Lower lobe of right lung (tissue), 2 donors: ENCODE measurements at regions not wholly inside any gene's neighbourhood (a gene's known extent, or its start where the extent isn't known, plus 50 kb on each side); places are given as distances from the start of the nearest gene placed in this dataset.

Experiments used
- ATAC-seq, 2 donors: fragments of 200-7000 bp; cut with Tn5 transposase; one replicate each; pipeline ENCODE4 v1.9.1; 2020 to 2022; ENCODE audit warnings: mild to moderate bottlenecking in 2 of 2, moderate library complexity in 2 of 2
- DNase-seq: peaks from one replicate; pipeline ENCODE4 v3.0.0-alpha.2; 2020
- H3K27ac ChIP-seq: fragments of 200-600 bp; one replicate; pipeline ENCODE4 v1.8.0; 2022
- H3K27me3 ChIP-seq: fragments of 200-600 bp; one replicate; pipeline ENCODE4 v1.8.0; 2022; ENCODE audit warnings: low read depth
- H3K36me3 ChIP-seq: fragments of 200-600 bp; one replicate; pipeline ENCODE4 v1.8.0; 2022; ENCODE audit warnings: mild to moderate bottlenecking
- H3K4me1 ChIP-seq: fragments of 200-600 bp; one replicate; pipeline ENCODE4 v1.8.0; 2022
- H3K4me3 ChIP-seq: fragments of 200-600 bp; one replicate; pipeline ENCODE4 v1.8.0; 2022; ENCODE audit warnings: mild to moderate bottlenecking
- H3K9me3 ChIP-seq: fragments of 200-600 bp; one replicate; pipeline ENCODE4 v1.8.0; 2022
- intact Hi-C: fragments of 100-400 bp; cut with DNase I; formaldehyde crosslinking; loops from one replicate; pipeline ENCODE4 v1.11.0; 2022
- TF ChIP-seq, protein P1 (sequence below): fragments of 200-600 bp; IDR thresholded peaks from one replicate; pipeline ENCODE4 v1.8.0; 2022; ENCODE audit warnings: antibody characterized with exemption, mild to moderate bottlenecking
- donor health status: DM: no; HTN: yes; CAD: no; lungs with severe emphysema.

- Histone ChIP-seq H3K9me3 (no peaks in the 10 kb centered on the region), H3K36me3 (no peaks in the 10 kb centered on the region), H3K27me3 (no peaks in the 10 kb centered on the region), H3K4me1 (no peaks in the 10 kb centered on the region), H3K4me3 (no peak overlapping the region), H3K27ac (no peak overlapping the region)
- ATAC-seq (no peak), DNase-seq (no peak)
- TF ChIP-seq, protein P1, sequence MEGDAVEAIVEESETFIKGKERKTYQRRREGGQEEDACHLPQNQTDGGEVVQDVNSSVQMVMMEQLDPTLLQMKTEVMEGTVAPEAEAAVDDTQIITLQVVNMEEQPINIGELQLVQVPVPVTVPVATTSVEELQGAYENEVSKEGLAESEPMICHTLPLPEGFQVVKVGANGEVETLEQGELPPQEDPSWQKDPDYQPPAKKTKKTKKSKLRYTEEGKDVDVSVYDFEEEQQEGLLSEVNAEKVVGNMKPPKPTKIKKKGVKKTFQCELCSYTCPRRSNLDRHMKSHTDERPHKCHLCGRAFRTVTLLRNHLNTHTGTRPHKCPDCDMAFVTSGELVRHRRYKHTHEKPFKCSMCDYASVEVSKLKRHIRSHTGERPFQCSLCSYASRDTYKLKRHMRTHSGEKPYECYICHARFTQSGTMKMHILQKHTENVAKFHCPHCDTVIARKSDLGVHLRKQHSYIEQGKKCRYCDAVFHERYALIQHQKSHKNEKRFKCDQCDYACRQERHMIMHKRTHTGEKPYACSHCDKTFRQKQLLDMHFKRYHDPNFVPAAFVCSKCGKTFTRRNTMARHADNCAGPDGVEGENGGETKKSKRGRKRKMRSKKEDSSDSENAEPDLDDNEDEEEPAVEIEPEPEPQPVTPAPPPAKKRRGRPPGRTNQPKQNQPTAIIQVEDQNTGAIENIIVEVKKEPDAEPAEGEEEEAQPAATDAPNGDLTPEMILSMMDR = no peak
- intact Hi-C loops = no loop called here
Observed at GRCh38 chr9:1303932-1304331, 253.8 kb downstream of the DMRT2 start.

DNA sequence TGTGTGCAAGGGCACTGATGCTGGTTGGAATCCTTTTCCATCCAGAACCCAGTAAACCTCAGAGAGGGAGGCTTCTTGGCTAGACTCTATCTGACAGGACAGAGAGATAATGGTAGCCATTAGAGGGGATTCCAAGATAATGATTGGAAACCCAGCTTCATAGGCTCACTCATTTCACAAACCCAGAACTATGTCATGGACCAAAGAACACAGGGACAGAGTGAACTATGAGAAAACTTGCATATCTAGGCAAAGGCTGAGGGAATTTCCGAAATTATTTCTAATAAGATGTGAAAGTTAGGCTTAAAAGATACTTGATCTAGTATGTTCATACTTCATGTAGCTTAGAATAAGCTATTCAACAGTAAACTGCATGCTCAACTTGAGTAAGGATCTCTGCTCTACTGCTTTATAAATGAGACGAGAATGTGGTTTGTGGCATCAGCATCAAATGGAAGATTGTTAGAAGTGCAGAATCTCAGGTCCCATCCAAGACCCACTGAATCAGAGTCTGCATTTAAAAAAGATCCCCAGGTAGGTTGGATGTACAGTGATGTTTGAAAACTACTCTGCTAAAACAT is 261.4 kb downstream of the DMRT2 start:
- no peak overlapping the region for H3K27ac ChIP-seq
- TF ChIP-seq, protein P1 = no peak
- no peaks in the 10 kb centered on the region for H3K27me3 ChIP-seq
- no peak for ATAC-seq
- no peak for DNase-seq
- no peak overlapping the region for H3K4me3 ChIP-seq
- H3K9me3 ChIP-seq = no peaks in the 10 kb centered on the region
- no peaks in the 10 kb centered on the region for H3K36me3 ChIP-seq
- intact Hi-C loops = no loop called here
- no peaks in the 10 kb centered on the region for H3K4me1 ChIP-seq

GRCh38 chr9:1319436-1319835 is 269.3 kb downstream of the DMRT2 start:
- DNase-seq (no peak), ATAC-seq (no peak)
- Histone ChIP-seq H3K9me3 (no peaks in the 10 kb centered on the region), H3K36me3 (no peaks in the 10 kb centered on the region), H3K27ac (no peak overlapping the region), H3K4me3 (no peak overlapping the region), H3K27me3 (no peaks in the 10 kb centered on the region), H3K4me1 (no peaks in the 10 kb centered on the region)
- TF ChIP-seq, protein P1 = no peak
- intact Hi-C loops = no loop called here

DNA sequence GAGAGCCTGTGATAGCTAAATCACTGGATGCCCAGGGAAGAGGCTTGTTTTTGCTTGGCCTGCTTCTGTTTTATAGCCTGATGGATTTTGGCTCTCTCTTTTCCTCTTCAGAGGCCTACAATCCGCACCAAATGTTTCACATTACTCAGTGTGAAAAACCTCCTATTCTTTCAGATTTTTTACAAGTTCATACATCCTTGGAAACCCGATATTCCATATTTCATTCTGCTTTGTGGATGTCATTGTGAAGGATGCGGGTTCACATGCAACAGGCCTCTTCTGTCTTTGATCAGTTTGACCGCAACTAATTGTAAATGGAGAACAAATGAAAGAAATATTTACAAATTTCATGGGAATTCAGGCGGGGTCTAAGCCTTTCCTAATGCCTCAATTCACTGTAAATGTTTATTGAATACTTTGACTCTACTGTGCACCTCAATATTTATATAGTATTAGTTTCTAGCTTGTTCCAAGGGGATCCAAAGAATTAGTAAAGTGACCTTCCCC is 269.9 kb downstream of the DMRT2 start:
- DNase-seq = no peak
- intact Hi-C loops = no loop called here
- Histone ChIP-seq H3K27ac (no peak overlapping the region), H3K4me1 (no peaks in the 10 kb centered on the region), H3K9me3 (no peaks in the 10 kb centered on the region), H3K36me3 (no peaks in the 10 kb centered on the region), H3K4me3 (no peak overlapping the region), H3K27me3 (no peaks in the 10 kb centered on the region)
- TF ChIP-seq, protein P1 = no peak
- no peak for ATAC-seq

- H3K9me3 ChIP-seq = no peaks in the 10 kb centered on the region
- TF ChIP-seq, protein P1 = no peak
- no peak for DNase-seq
- no peaks in the 10 kb centered on the region for H3K27me3 ChIP-seq
- ATAC-seq = peak in 1 of 2 donors; percentile 52
- H3K36me3 ChIP-seq = no peaks in the 10 kb centered on the region
- intact Hi-C loops = no loop called here
- no peak overlapping the region for H3K4me3 ChIP-seq
- H3K27ac ChIP-seq = no peak overlapping the region
- no peaks in the 10 kb centered on the region for H3K4me1 ChIP-seq
Observed at GRCh38 chr9:1320607-1321195, 270.5 kb downstream of the DMRT2 start.
